IMR-90 (cell line): ENCODE measurements at regions not wholly inside any gene's neighbourhood (a gene's known extent, or its start where the extent isn't known, plus 50 kb on each side); places are given as distances from the start of the nearest gene placed in this dataset.

Experiments used
- ATAC-seq: fragments of 200-7000 bp; cut with Tn5 transposase; 2 replicates; pipeline ENCODE4 v1.9.1; 2020; ENCODE audit warnings: low read depth, mild to moderate bottlenecking, moderate library complexity
- BruUV-seq: library from RNA; stranded (reverse); fragments of 400-500 nt; replicated peaks from 2 replicates; lab custom pipeline; 2021; lab: Mats Ljungman, UMichigan
- CTCF ChIA-PET: fragments of 300-600 bp; formaldehyde crosslinking; extraction: SDS; loops from one replicate; lab custom pipeline; 2021; ENCODE audit warnings: antibody characterized with exemption; lab: Yijun Ruan, JAX
- POLR2A ChIA-PET: fragments of 300-600 bp; sonication (Branson Sonifier 250); formaldehyde crosslinking; loops from one replicate; lab custom pipeline; 2022; ENCODE audit warnings: antibody characterized with exemption; ENCODE audit not compliant: unreplicated experiment; lab: Charles Lee
- DNase-seq: peaks from one replicate; pipeline ENCODE4 v3.0.0; 2013
- H2AFZ ChIP-seq: replicated peaks from 2 replicates; pipeline ENCODE3; 2013; ENCODE audit warnings: low read length, mild to moderate bottlenecking; ENCODE audit not compliant: poor library complexity
- H2AK5ac ChIP-seq: 2 replicates; pipeline ENCODE4 v1.6.1; 2013; ENCODE audit warnings: low read depth, low read length, inconsistent platforms
- H2AK9ac ChIP-seq: replicated peaks from 2 replicates; pipeline ENCODE3; 2013; ENCODE audit warnings: mild to moderate bottlenecking, low read depth, low read length, moderate library complexity; ENCODE audit not compliant: poor library complexity
- H2BK120ac ChIP-seq: 2 replicates; pipeline ENCODE4 v1.6.1; 2013; ENCODE audit warnings: low read depth, low read length, inconsistent platforms
- H2BK15ac ChIP-seq: 3 replicates; pipeline ENCODE4 v1.6.1; 2013; ENCODE audit warnings: low read depth, low read length, inconsistent platforms
- H2BK20ac ChIP-seq: 2 replicates; pipeline ENCODE4 v1.6.1; 2013; ENCODE audit warnings: low read depth, mild to moderate bottlenecking, inconsistent platforms, low read length, moderate library complexity
- H2BK5ac ChIP-seq: 2 replicates; pipeline ENCODE4 v1.6.1; 2013; ENCODE audit warnings: mild to moderate bottlenecking, low read depth, low read length, inconsistent platforms; ENCODE audit not compliant: poor library complexity, severe bottlenecking
- H3K14ac ChIP-seq: replicated peaks from 2 replicates; pipeline ENCODE4 v1.6.1; 2013; ENCODE audit warnings: low read depth, low read length, inconsistent platforms
- H3K18ac ChIP-seq: 2 replicates; pipeline ENCODE4 v1.6.1; 2013; ENCODE audit warnings: low read depth, low read length, control low read depth
- H3K23ac ChIP-seq: 2 replicates; pipeline ENCODE4 v1.6.1; 2013; ENCODE audit warnings: low read depth, low read length, inconsistent platforms
- H3K27ac ChIP-seq: 2 replicates; pipeline ENCODE4 v1.5.1; 2013; ENCODE audit warnings: mild to moderate bottlenecking, control low read depth, low read length; ENCODE audit not compliant: insufficient read depth
- H3K27me3 ChIP-seq: 2 replicates; pipeline ENCODE4 v1.6.1; 2013; ENCODE audit warnings: low read length; ENCODE audit not compliant: control insufficient read depth, insufficient read depth
- H3K36me3 ChIP-seq: 2 replicates; pipeline ENCODE4 v1.6.1; 2013; ENCODE audit warnings: low read length, mixed read lengths; ENCODE audit not compliant: control insufficient read depth, insufficient read depth
- H3K4ac ChIP-seq: 2 replicates; pipeline ENCODE4 v1.6.1; 2013; ENCODE audit warnings: low read depth, low read length, inconsistent platforms
- H3K4me1 ChIP-seq: 2 replicates; pipeline ENCODE4 v1.6.1; 2013; ENCODE audit warnings: low read length, mixed read lengths; ENCODE audit not compliant: control insufficient read depth, insufficient read depth
- H3K4me2 ChIP-seq: 2 replicates; pipeline ENCODE4 v1.6.1; 2013; ENCODE audit warnings: low read depth, mild to moderate bottlenecking, control low read depth, low read length, moderate library complexity
- H3K4me3 ChIP-seq: 2 replicates; pipeline ENCODE4 v1.5.1; 2013; ENCODE audit warnings: low read depth, mild to moderate bottlenecking, control low read depth, low read length, moderate library complexity; ENCODE audit not compliant: insufficient read depth
- H3K56ac ChIP-seq: 2 replicates; pipeline ENCODE4 v1.6.1; 2013; ENCODE audit warnings: low read length, inconsistent platforms; ENCODE audit not compliant: insufficient read depth; ENCODE audit errors: extremely low read depth
- H3K79me1 ChIP-seq, 2 experiments: 2 replicates each; pipeline ENCODE4 v1.6.1; 2013; ENCODE audit warnings: low read length in 2 of 2, inconsistent platforms in 1 of 2, low read depth in 1 of 2
- H3K9ac ChIP-seq: 2 replicates; pipeline ENCODE4 v1.6.1; 2013; ENCODE audit warnings: low read depth, low read length, control low read depth
- H3K9me1 ChIP-seq: 2 replicates; pipeline ENCODE4 v1.6.1; 2013; ENCODE audit warnings: low read length, inconsistent platforms; ENCODE audit not compliant: insufficient read depth
- H3K9me3 ChIP-seq: 2 replicates; pipeline ENCODE4 v1.6.1; 2013; ENCODE audit warnings: low read length; ENCODE audit not compliant: control insufficient read depth, insufficient read depth
- H4K20me1 ChIP-seq: 2 replicates; pipeline ENCODE4 v1.6.1; 2013; ENCODE audit warnings: low read length, inconsistent platforms; ENCODE audit not compliant: insufficient read depth
- H4K5ac ChIP-seq: 2 replicates; pipeline ENCODE4 v1.6.1; 2013; ENCODE audit warnings: mild to moderate bottlenecking, low read depth, low read length, control low read depth
- H4K8ac ChIP-seq, 2 experiments: 2 replicates each; pipeline ENCODE4 v1.6.1; 2013; ENCODE audit warnings: low read depth in 2 of 2, low read length in 2 of 2, control low read depth in 1 of 2, inconsistent platforms in 1 of 2
- H4K91ac ChIP-seq: 2 replicates; pipeline ENCODE4 v1.6.1; 2013; ENCODE audit warnings: low read depth, low read length, inconsistent platforms; ENCODE audit not compliant: insufficient read depth
- BHLHE40 ChIP-seq: fragments of 150-350 bp; IDR thresholded peaks from 2 replicates; pipeline ENCODE4 v1.6.1; 2016; ENCODE audit warnings: mild to moderate bottlenecking, low read depth, low read length
- CEBPB ChIP-seq: IDR thresholded peaks from 2 replicates; pipeline ENCODE4 v1.6.1; 2012; ENCODE audit warnings: low read depth, low read length, improper control_type of control experiment
- CHD1 ChIP-seq: IDR thresholded peaks from 2 replicates; pipeline ENCODE4 v1.6.1; 2012; ENCODE audit warnings: low read depth, low read length, improper control_type of control experiment
- CTCF ChIP-seq: conservative IDR thresholded peaks from 2 replicates; pipeline ENCODE4 v1.5.1; 2012; ENCODE audit warnings: mild to moderate bottlenecking, low read depth, low read length, improper control_type of control experiment
- ELK1 ChIP-seq: fragments of 150-350 bp; IDR thresholded peaks from 2 replicates; pipeline ENCODE4 v1.6.1; 2016; ENCODE audit warnings: low read depth, mild to moderate bottlenecking, low read length, moderate library complexity, borderline replicate concordance
- FOS ChIP-seq: fragments of 150-350 bp; IDR thresholded peaks from 2 replicates; pipeline ENCODE4 v1.6.1; 2016; ENCODE audit warnings: low read depth, low read length
- MAFK ChIP-seq: IDR thresholded peaks from 2 replicates; pipeline ENCODE4 v1.6.1; 2012; ENCODE audit warnings: low read depth, low read length, improper control_type of control experiment
- MAZ ChIP-seq: IDR thresholded peaks from 2 replicates; pipeline ENCODE4 v1.6.1; 2012; ENCODE audit warnings: low read depth, mild to moderate bottlenecking, low read length, improper control_type of control experiment, moderate library complexity, borderline replicate concordance
- MXI1 ChIP-seq: IDR thresholded peaks from 2 replicates; pipeline ENCODE4 v1.6.1; 2012; ENCODE audit warnings: low read depth, mild to moderate bottlenecking, low read length, moderate library complexity, borderline replicate concordance
- NFE2L2 ChIP-seq: fragments of 150-350 bp; IDR thresholded peaks from 2 replicates; pipeline ENCODE4 v1.6.1; 2016; ENCODE audit warnings: low read depth, mild to moderate bottlenecking, low read length
- POLR2A ChIP-seq: IDR thresholded peaks from 2 replicates; pipeline ENCODE4 v1.6.1; 2012; ENCODE audit warnings: mild to moderate bottlenecking, low read depth, low read length
- RAD21 ChIP-seq: IDR thresholded peaks from 2 replicates; pipeline ENCODE4 v1.6.1; 2012; ENCODE audit warnings: low read length, improper control_type of control experiment
- RCOR1 ChIP-seq: IDR thresholded peaks from 2 replicates; pipeline ENCODE4 v1.6.1; 2012; ENCODE audit warnings: mild to moderate bottlenecking, low read length, improper control_type of control experiment; ENCODE audit not compliant: insufficient replicate concordance
- RFX5 ChIP-seq: IDR thresholded peaks from 2 replicates; pipeline ENCODE4 v1.8.0; 2012; ENCODE audit warnings: low read depth, mild to moderate bottlenecking, low read length, moderate library complexity
- SMC3 ChIP-seq: fragments of 150-350 bp; IDR thresholded peaks from 2 replicates; pipeline ENCODE4 v1.6.1; 2016; ENCODE audit warnings: low read depth, mild to moderate bottlenecking, antibody characterized with exemption, low read length, moderate library complexity
- USF2 ChIP-seq: fragments of 150-350 bp; IDR thresholded peaks from 2 replicates; pipeline ENCODE4 v1.6.1; 2017; ENCODE audit warnings: mild to moderate bottlenecking, antibody characterized with exemption, low read length, low read depth
- WGBS, 2 experiments: methylation state at CpG; one replicate each; pipeline versions ENCODE4 v1.1.5 to v1.1.7; 2013; ENCODE audit warnings: missing lambda C conversion rate in 2 of 2; ENCODE audit not compliant: insufficient read length in 1 of 2; ENCODE audit errors: extremely low coverage in 2 of 2; 5-methylcytosine and 5-hydroxymethylcytosine counted together
- dilution Hi-C: fragments of 300-500 bp; cut with HindIII; formaldehyde crosslinking; loops from one replicate; pipeline ENCODE4 v1.14.3; 2018; ENCODE audit warnings: low sequenced_read_pairs; ENCODE audit not compliant: unreplicated experiment
- in situ Hi-C: fragments of 300-500 bp; cut with MboI; formaldehyde crosslinking; loops from 3 replicates; pipeline ENCODE4 v1.14.3; 2019; ENCODE audit warnings: low sequenced_read_pairs, inconsistent platforms, mixed read lengths
- intact Hi-C: fragments of 100-400 bp; cut with micrococcal nuclease; formaldehyde crosslinking; loops from 2 replicates; pipeline ENCODE4 v1.10.0; 2022

- no TSS peak for BruUV-seq
- intact Hi-C loops: no loop called here
- Histone ChIP-seq H2AK9ac (no peak overlapping the region), H3K9ac (no peak overlapping the region), H4K91ac (no peak overlapping the region), H4K8ac (no peak overlapping the region), H2BK20ac (no peak overlapping the region), H2BK5ac (no peak overlapping the region), H3K4me3 (no peak overlapping the region), H3K23ac (no peak overlapping the region), H3K79me1 (no peaks in the 10 kb centered on the region), H3K4me2 (no peak overlapping the region), H3K18ac (no peak overlapping the region), H3K14ac (no peak overlapping the region), H4K5ac (no peak overlapping the region), H4K20me1 (no peaks in the 10 kb centered on the region), H2BK120ac (no peak overlapping the region), H3K27me3 (peaks cover 3% of the 10 kb centered on the region; the same call in 1 of the 2 replicates), H3K4me1 (no peaks in the 10 kb centered on the region), H2BK15ac (no peak overlapping the region), H2AFZ (no peak overlapping the region), H3K9me1 (no peaks in the 10 kb centered on the region), H3K9me3 (no peaks in the 10 kb centered on the region), H3K36me3 (no peaks in the 10 kb centered on the region), H3K27ac (no peak overlapping the region), H2AK5ac (no peak overlapping the region), H3K4ac (no peak overlapping the region), H3K56ac (no peak overlapping the region)
- ChIA-PET CTCF (interaction anchor here (1.8 kb wide), 1 partner anchor 14 kb away, joined by 7 read pairs; no protein-coding TSS in a partner anchor), POLR2A (no interaction called here)
- TF ChIP-seq RFX5 (no peak), NFE2L2 (no peak), CEBPB (no peak), FOS (no peak), POLR2A (no peak), BHLHE40 (no peak), MXI1 (no peak), MAFK (no peak), SMC3 (no peak), USF2 (no peak), ELK1 (no peak), CTCF (no peak), CHD1 (no peak), MAZ (no peak), RAD21 (no peak), RCOR1 (no peak)
- DNase-seq: no peak
- in situ Hi-C loops: no loop called here
- dilution Hi-C loops: no loop called here
- ATAC-seq: no peak
- 100% methylated on average over 1 of the region's 1 CpG; no CpG with 5 or more reads in 1 of the 2 experiments for WGBS, 2 experiments
Observed at GRCh38 chr11:87892291-87892690, 283.0 kb downstream of the RAB38 start.
